GM10847 (cell line): ENCODE measurements at regions not wholly inside any gene's neighbourhood (a gene's known extent, or its start where the extent isn't known, plus 50 kb on each side); places are given as distances from the start of the nearest gene placed in this dataset.

Source experiments
- POLR2A ChIP-seq: IDR thresholded peaks from 2 replicates; pipeline ENCODE4 v1.6.1; 2011; ENCODE audit not compliant: insufficient read length; ENCODE audit errors: extremely low read depth

- TF ChIP-seq POLR2A, result no peak
Observed at GRCh38 chr1:234697741-234698140, 87.8 kb upstream of the IRF2BP2 start.

DNA sequence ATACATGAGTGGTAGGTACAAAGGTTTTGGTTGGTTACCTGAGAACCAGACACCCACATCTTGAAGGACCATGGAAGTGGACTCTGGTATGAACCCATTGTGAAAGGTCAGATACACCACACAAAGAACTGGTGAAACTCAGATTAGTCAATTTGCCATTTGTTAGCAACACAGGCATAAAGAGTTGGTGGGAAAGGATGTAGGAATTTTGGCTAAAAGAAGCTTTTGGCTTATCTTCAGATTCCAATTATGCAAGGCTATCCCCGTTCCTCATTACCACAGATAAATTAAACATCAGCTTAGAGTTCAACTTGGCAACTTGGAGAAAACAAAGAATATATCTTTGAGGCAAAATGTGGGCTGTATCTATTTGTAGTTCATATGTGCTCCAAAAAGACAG is 87.0 kb upstream of the IRF2BP2 start:
- no peak for TF ChIP-seq POLR2A

DNA sequence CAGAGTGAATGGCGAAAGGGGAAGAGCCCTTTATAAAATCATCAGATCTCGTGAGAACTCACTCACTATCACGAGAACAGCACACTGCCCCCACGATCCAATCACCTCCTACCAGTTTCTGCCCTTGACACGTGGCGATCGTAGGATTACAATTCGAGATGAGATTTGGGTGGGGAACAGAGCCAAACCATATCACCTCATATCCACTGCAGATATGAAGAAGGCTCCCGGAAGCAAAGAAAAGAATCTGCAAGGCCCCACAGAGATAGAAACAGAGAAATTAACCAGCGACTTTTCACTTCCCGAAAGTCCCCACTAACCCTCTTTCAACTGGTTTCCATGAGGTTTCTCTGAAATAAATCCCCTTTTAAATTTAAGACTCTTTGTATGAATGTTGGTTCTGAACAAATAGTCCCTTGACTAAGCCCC is 86.2 kb upstream of the IRF2BP2 start:
- no peak for TF ChIP-seq POLR2A

DNA sequence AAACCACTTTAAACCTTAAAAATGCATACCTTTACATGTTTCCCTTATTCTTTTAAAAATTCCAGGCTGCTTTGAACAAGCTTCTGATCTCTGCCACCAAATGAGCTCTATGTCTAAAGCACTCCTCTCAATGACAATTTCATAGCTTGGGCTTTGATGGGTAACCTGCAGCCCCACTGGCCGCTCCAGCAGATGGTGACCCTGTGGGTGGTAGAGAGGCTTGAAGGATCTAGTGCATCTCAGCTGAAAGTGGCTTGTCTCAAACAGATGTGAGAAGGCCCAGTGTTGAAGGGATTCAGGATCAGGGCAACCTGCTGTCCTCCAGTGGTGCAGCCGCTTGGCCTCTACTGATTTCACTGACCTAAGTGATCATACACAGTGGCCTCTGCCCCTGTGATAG is 84.7 kb upstream of the IRF2BP2 start:
- no peak for TF ChIP-seq POLR2A

GRCh38 chr1:234692966-234693580 is 83.1 kb upstream of the IRF2BP2 start:
- no peak for TF ChIP-seq POLR2A

- TF ChIP-seq POLR2A, result no peak
Observed at GRCh38 chr1:234691567-234691966, 81.6 kb upstream of the IRF2BP2 start.

GRCh38 chr1:234690872-234691271 is 80.9 kb upstream of the IRF2BP2 start:
- no peak for TF ChIP-seq POLR2A

- no peak for TF ChIP-seq POLR2A
Observed at GRCh38 chr1:234689236-234689635, 79.3 kb upstream of the IRF2BP2 start.

GRCh38 chr1:234687011-234687410 is 77.0 kb upstream of the IRF2BP2 start:
- no peak for TF ChIP-seq POLR2A

- TF ChIP-seq POLR2A, result no peak
Observed at GRCh38 chr1:234686035-234686434, 76.1 kb upstream of the IRF2BP2 start.

DNA sequence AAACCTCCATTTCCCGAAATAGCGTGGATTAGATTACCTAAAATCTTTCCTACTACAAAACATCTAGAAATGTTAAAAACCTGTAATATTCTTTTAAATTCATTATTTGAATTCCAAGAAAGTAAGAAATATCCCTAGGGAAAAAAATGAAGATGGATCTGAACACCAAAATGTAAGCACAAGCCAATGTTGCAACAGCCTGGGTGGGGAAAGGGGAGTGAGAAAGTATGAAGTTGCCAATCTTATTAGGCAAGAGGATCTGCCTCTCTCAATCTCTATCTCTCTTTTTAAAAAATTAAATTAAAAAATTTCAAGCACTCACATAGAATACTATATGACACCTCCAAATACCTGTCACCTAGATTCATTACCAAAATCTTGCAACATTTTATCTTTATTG is 74.9 kb upstream of the IRF2BP2 start:
- TF ChIP-seq POLR2A, result no peak

DNA sequence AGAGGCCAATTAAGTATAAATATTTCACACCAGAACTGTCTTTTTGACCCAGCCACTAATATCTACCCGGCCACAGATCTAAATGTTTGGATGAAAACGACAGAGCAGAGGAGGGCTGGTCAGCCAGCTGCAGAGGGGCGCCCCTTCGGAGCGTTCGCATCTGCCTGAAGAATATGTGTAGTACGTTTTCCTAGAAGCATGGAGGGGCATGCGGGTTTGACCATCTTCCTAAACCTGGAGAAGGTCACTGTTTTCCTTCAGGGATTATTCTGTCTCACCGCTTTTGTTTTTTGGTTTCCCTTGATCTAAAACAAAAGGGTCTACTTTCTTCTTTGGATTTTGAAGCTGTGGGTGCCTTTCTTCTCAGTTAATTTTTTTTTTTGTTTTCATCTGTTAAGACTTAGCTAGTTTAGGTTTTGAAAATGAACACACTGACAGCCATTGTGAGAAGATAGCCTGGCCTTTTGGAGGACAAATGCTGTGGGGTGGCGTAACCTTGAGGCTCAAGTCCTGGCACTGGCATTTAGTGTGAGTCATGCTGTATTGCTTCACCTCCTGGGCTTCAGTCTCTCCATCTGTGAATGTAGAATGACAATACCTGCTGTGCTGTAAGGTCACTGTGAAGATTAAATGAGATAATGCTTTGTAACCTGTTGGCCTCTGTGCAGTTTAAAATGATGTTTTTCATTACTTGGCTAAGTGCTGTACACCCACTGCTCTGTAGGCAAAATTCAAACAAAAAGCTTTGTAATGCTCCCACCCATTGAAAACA is 74.1 kb upstream of the IRF2BP2 start:
- no peak for TF ChIP-seq POLR2A

GRCh38 chr1:234683127-234683860 is 73.3 kb upstream of the IRF2BP2 start:
- TF ChIP-seq POLR2A, result no peak

DNA sequence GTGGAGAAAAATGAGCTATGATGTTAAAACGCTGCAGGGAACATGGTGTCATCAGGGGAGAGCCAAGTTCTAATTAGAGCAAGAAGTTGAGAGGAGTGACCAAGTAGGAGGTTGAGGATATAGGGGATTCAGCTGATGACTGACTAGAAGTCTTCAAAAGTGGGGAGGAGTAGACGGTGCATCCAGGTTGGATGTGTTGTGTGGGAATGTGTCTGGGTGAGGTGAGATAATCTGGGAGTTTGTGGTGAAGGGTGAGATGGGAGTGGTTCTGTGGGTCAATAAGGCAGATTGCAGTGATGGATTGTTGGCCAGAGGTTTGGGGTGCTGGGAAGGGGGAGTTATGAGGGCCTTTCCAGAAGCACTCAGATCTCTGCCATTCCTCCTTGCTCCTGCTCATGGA is 72.0 kb upstream of the IRF2BP2 start:
- TF ChIP-seq POLR2A, result no peak

DNA sequence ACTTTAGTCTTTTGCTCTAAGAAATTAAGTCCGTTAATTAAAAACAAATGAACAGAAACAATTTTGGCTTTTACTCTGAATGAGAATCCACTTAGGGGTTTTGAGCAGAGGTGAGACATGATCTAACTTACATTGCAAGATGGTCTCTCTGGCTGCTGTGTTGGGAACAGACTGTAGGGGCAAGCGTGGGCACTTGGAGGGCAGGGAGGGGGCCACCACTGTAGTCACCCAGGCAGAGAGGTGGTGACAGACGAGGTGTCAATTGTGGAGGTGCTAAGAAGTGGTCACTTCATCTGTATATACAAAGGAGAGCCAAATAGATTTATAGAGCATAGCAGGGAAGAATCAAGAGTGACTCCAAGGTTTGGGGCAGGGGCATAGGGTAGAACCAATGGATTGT is 71.1 kb upstream of the IRF2BP2 start:
- TF ChIP-seq POLR2A, result no peak

GRCh38 chr1:234680331-234680904 is 70.4 kb upstream of the IRF2BP2 start:
- no peak for TF ChIP-seq POLR2A
